SU-DHL-6 (cell line): ENCODE measurements at regions not wholly inside any gene's neighbourhood (a gene's known extent, or its start where the extent isn't known, plus 50 kb on each side); places are given as distances from the start of the nearest gene placed in this dataset.

ENCODE experiments used
- EZH2phosphoT487 ChIP-seq: fragments of 200-600 bp; sonication (generic), shearing (Covaris generic); conservative IDR thresholded peaks from 2 replicates; pipeline ENCODE4 v1.6.1; 2018; ENCODE audit warnings: mild to moderate bottlenecking, antibody characterized with exemption, low read length, moderate library complexity, mixed read lengths
- TF ChIP-seq, protein P1 (sequence below): fragments of 200-600 bp; sonication (generic); IDR thresholded peaks from one replicate; pipeline ENCODE4 v1.5.1; 2017; ENCODE audit warnings: antibody characterized with exemption, mild to moderate bottlenecking, low read length, moderate library complexity; ENCODE audit not compliant: insufficient read depth, poor library complexity, severe bottlenecking

- TF ChIP-seq, protein P1, sequence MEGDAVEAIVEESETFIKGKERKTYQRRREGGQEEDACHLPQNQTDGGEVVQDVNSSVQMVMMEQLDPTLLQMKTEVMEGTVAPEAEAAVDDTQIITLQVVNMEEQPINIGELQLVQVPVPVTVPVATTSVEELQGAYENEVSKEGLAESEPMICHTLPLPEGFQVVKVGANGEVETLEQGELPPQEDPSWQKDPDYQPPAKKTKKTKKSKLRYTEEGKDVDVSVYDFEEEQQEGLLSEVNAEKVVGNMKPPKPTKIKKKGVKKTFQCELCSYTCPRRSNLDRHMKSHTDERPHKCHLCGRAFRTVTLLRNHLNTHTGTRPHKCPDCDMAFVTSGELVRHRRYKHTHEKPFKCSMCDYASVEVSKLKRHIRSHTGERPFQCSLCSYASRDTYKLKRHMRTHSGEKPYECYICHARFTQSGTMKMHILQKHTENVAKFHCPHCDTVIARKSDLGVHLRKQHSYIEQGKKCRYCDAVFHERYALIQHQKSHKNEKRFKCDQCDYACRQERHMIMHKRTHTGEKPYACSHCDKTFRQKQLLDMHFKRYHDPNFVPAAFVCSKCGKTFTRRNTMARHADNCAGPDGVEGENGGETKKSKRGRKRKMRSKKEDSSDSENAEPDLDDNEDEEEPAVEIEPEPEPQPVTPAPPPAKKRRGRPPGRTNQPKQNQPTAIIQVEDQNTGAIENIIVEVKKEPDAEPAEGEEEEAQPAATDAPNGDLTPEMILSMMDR, result no peak
- TF ChIP-seq EZH2phosphoT487, result no peak
Observed at GRCh38 chr5:97529354-97529985, 346.4 kb upstream of the RIOK2 start.
